Muscle of arm (tissue), 1 donor: ENCODE measurements at regions not wholly inside any gene's neighbourhood (a gene's known extent, or its start where the extent isn't known, plus 50 kb on each side); places are given as distances from the start of the nearest gene placed in this dataset.

Experiments used
- DNase-seq: peaks from one replicate; pipeline ENCODE4 v3.0.0-alpha.2; 2013

GRCh38 chr10:4344492-4344994, 481.5 kb upstream of the AKR1E2 start:
- peak; percentile 88 for DNase-seq

GRCh38 chr10:4343873-4344272, 482.1 kb upstream of the AKR1E2 start:
- peak; percentile 71 for DNase-seq

GRCh38 chr10:4343091-4343490, 482.9 kb upstream of the AKR1E2 start:
- no peak for DNase-seq

GRCh38 chr10:4338768-4339167, 487.2 kb upstream of the AKR1E2 start:
- no peak for DNase-seq

GRCh38 chr10:4337563-4337962, 488.4 kb upstream of the AKR1E2 start:
- DNase-seq = no peak

GRCh38 chr10:4334871-4335270, 491.1 kb upstream of the AKR1E2 start:
- DNase-seq = no peak

GRCh38 chr10:4334015-4334414, 492.0 kb upstream of the AKR1E2 start:
- no peak for DNase-seq

GRCh38 chr10:4333459-4333894, 492.5 kb upstream of the AKR1E2 start:
- DNase-seq = no peak

GRCh38 chr10:4332764-4333458, 493.1 kb upstream of the AKR1E2 start:
- no peak for DNase-seq

GRCh38 chr10:4331150-4331549, 494.9 kb upstream of the AKR1E2 start:
- DNase-seq = no peak

- DNase-seq = no peak
Measured at GRCh38 chr10:4330636-4331035, 495.4 kb upstream of the AKR1E2 start.

- DNase-seq = peak; percentile 77
Measured at GRCh38 chr10:4329225-4329624, 496.8 kb upstream of the AKR1E2 start.

- no peak for DNase-seq
Measured at GRCh38 chr10:4326647-4327046, 499.4 kb upstream of the AKR1E2 start.

- no peak for DNase-seq
Measured at GRCh38 chr10:4319870-4320367, 506.1 kb upstream of the AKR1E2 start.

GRCh38 chr10:4316161-4316810, 509.7 kb upstream of the AKR1E2 start:
- no peak for DNase-seq

GRCh38 chr10:4315551-4315950, 510.5 kb upstream of the AKR1E2 start:
- DNase-seq = peak; percentile 88

GRCh38 chr10:4313051-4313450, 513.0 kb upstream of the AKR1E2 start:
- DNase-seq = no peak

GRCh38 chr10:4312051-4312835, 513.8 kb upstream of the AKR1E2 start:
- no peak for DNase-seq

GRCh38 chr10:4310172-4310571, 515.8 kb upstream of the AKR1E2 start:
- DNase-seq = no peak

- DNase-seq = no peak
Measured at GRCh38 chr10:4307910-4308309, 518.1 kb upstream of the AKR1E2 start.

GRCh38 chr10:4306871-4307270, 519.1 kb upstream of the AKR1E2 start:
- no peak for DNase-seq

GRCh38 chr10:4303045-4303444, 518.0 kb upstream of the KLF6 start:
- DNase-seq = no peak
